Parathyroid adenoma (tissue), 2 donors: ENCODE measurements at regions not wholly inside any gene's neighbourhood (a gene's known extent, or its start where the extent isn't known, plus 50 kb on each side); places are given as distances from the start of the nearest gene placed in this dataset.

ENCODE experiments used
- H2AFZ ChIP-seq: fragments of 300-600 bp; sonication (generic); one replicate; pipeline ENCODE4 v1.7.0; 2017; ENCODE audit warnings: antibody characterized with exemption, mild to moderate bottlenecking
- H3K27ac ChIP-seq: fragments of 300-600 bp; sonication (generic); one replicate; pipeline ENCODE4 v1.7.0; 2017
- H3K27me3 ChIP-seq: fragments of 300-600 bp; sonication (generic); one replicate; pipeline ENCODE4 v1.7.0; 2017; ENCODE audit warnings: low read length; ENCODE audit not compliant: control insufficient read depth, insufficient read depth
- H3K36me3 ChIP-seq: fragments of 300-600 bp; sonication (generic); one replicate; pipeline ENCODE4 v1.7.0; 2017; ENCODE audit warnings: low read length; ENCODE audit not compliant: control insufficient read depth, insufficient read depth
- H3K4me1 ChIP-seq: fragments of 300-600 bp; sonication (generic); one replicate; pipeline ENCODE4 v1.7.0; 2017; ENCODE audit warnings: control low read depth
- H3K4me2 ChIP-seq: fragments of 300-600 bp; sonication (generic); one replicate; pipeline ENCODE4 v1.7.0; 2017; ENCODE audit warnings: low read length
- H3K4me3 ChIP-seq: fragments of 300-600 bp; sonication (generic); one replicate; pipeline ENCODE4 v1.7.0; 2017; ENCODE audit warnings: low read depth, low read length
- H3K79me2 ChIP-seq: fragments of 300-600 bp; sonication (generic); one replicate; pipeline ENCODE4 v1.7.0; 2017; ENCODE audit warnings: control low read depth
- H3K9ac ChIP-seq: fragments of 300-600 bp; sonication (generic); one replicate; pipeline ENCODE4 v1.7.0; 2017; ENCODE audit warnings: mild to moderate bottlenecking
- H3K9me3 ChIP-seq: fragments of 300-600 bp; sonication (generic); one replicate; pipeline ENCODE4 v1.7.0; 2017; ENCODE audit warnings: low read length; ENCODE audit not compliant: control insufficient read depth
- CTCF ChIP-seq: fragments of 300-600 bp; sonication (generic); IDR thresholded peaks from one replicate; pipeline ENCODE4 v1.7.0; 2017; ENCODE audit warnings: antibody characterized with exemption, mild to moderate bottlenecking
- donor health status: primary hyperparathyroidism.

DNA sequence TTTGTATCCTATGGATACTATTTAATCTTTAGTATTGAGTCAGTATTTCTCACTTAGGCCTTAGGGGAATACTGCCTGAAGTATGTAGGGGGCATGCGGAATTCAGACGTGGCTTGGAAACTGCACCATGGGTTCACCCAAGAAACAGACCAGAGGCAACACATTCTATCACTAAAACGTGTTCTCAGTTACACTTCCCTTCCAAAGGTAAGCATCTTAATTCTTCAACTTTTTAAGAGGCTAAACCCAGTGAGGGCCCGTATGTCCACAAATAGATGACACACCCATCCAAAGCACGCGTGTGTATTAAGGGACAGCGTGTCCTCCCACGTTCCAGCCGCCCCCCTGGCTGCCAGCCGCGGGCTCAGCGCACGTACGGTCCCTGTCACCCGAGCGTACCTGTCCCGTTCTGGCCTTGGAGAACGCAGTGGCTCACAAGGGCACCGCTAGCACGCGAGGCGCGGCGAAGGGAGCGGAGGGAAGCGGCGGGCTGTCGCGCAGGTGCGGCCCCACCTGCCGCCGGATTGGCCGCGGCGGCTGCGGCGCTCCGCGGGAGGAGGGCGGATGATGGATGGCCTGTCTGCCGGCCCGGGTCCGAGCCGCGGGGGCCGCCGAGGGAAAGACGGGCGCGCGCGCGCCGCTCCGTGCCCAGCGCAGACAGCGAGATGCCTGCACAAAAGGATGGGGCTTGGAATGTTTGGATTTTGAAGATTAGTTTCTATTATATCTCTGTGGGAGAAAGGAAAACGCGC is 1003.9 kb upstream of the NR2F2 start:
- H3K4me1 ChIP-seq, result no peaks in the 10 kb centered on the region
- no peaks in the 10 kb centered on the region for H3K9me3 ChIP-seq
- H3K36me3 ChIP-seq, result no peaks in the 10 kb centered on the region
- peak overlapping the region; percentile 46 for H2AFZ ChIP-seq
- H3K27ac ChIP-seq, result peak overlapping the region; percentile 54
- H3K79me2 ChIP-seq, result no peaks in the 10 kb centered on the region
- no peaks in the 10 kb centered on the region for H3K27me3 ChIP-seq
- H3K4me3 ChIP-seq, result no peak overlapping the region
- H3K9ac ChIP-seq, result no peak overlapping the region
- no peak for TF ChIP-seq CTCF
- no peak overlapping the region for H3K4me2 ChIP-seq

GRCh38 chr15:95327183-95327525 is 1003.3 kb upstream of the NR2F2 start:
- no peaks in the 10 kb centered on the region for H3K36me3 ChIP-seq
- H3K27ac ChIP-seq, result peak overlapping the region; percentile 54
- no peak for TF ChIP-seq CTCF
- no peaks in the 10 kb centered on the region for H3K79me2 ChIP-seq
- H3K9me3 ChIP-seq, result no peaks in the 10 kb centered on the region
- no peaks in the 10 kb centered on the region for H3K27me3 ChIP-seq
- H3K4me2 ChIP-seq, result no peak overlapping the region
- no peak overlapping the region for H3K9ac ChIP-seq
- no peak overlapping the region for H3K4me3 ChIP-seq
- no peaks in the 10 kb centered on the region for H3K4me1 ChIP-seq
- no peak overlapping the region for H2AFZ ChIP-seq

- no peak for TF ChIP-seq CTCF
- H3K4me1 ChIP-seq, result no peaks in the 10 kb centered on the region
- H3K4me2 ChIP-seq, result no peak overlapping the region
- H3K27me3 ChIP-seq, result no peaks in the 10 kb centered on the region
- no peak overlapping the region for H3K27ac ChIP-seq
- H2AFZ ChIP-seq, result no peak overlapping the region
- H3K9ac ChIP-seq, result no peak overlapping the region
- no peaks in the 10 kb centered on the region for H3K9me3 ChIP-seq
- H3K4me3 ChIP-seq, result no peak overlapping the region
- H3K36me3 ChIP-seq, result no peaks in the 10 kb centered on the region
- H3K79me2 ChIP-seq, result no peaks in the 10 kb centered on the region
These were observed 1002.8 kb upstream of the NR2F2 start for GRCh38 chr15:95327661-95328060.

DNA sequence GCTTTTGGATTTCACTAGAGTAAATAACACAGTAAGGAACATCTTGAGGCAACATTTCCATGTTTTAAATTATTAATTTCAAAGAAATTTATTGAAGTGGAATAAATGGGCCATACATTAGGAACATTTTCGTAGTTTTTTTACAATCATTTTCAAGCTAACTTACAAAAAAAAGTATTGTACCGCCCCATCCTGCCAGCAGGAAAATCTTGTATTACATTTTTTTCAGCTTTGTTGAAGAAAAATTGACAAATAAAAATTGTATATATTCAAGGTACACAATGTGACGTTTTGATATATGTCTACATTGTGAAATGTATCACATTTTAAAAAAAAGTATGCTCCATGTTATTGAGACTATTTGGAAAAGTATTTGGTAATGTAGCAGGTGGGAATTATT is 1001.9 kb upstream of the NR2F2 start:
- Histone ChIP-seq H3K79me2 (no peaks in the 10 kb centered on the region), H3K36me3 (no peaks in the 10 kb centered on the region), H3K9ac (no peak overlapping the region), H3K27ac (no peak overlapping the region), H3K27me3 (no peaks in the 10 kb centered on the region), H3K4me2 (no peak overlapping the region), H3K4me3 (no peak overlapping the region), H3K4me1 (no peaks in the 10 kb centered on the region), H3K9me3 (no peaks in the 10 kb centered on the region), H2AFZ (no peak overlapping the region)
- TF ChIP-seq CTCF, result no peak

GRCh38 chr15:95329362-95329761 is 1001.1 kb upstream of the NR2F2 start:
- H3K4me3 ChIP-seq, result no peak overlapping the region
- H3K79me2 ChIP-seq, result no peaks in the 10 kb centered on the region
- H3K27ac ChIP-seq, result no peak overlapping the region
- H3K9ac ChIP-seq, result no peak overlapping the region
- H3K36me3 ChIP-seq, result no peaks in the 10 kb centered on the region
- no peak overlapping the region for H3K4me2 ChIP-seq
- TF ChIP-seq CTCF, result no peak
- no peaks in the 10 kb centered on the region for H3K9me3 ChIP-seq
- no peaks in the 10 kb centered on the region for H3K27me3 ChIP-seq
- H3K4me1 ChIP-seq, result no peaks in the 10 kb centered on the region
- no peak overlapping the region for H2AFZ ChIP-seq
